GM13977 (cell line): ENCODE measurements at regions not wholly inside any gene's neighbourhood (a gene's known extent, or its start where the extent isn't known, plus 50 kb on each side); places are given as distances from the start of the nearest gene placed in this dataset.

ENCODE experiments used
- DNase-seq: peaks from one replicate; pipeline ENCODE4 v3.0.0; 2012; ENCODE audit warnings: low spot score
- CTCF ChIP-seq: IDR thresholded peaks from 2 replicates; pipeline ENCODE4 v1.5.1; 2012; ENCODE audit warnings: mild to moderate bottlenecking, control low read depth; ENCODE audit not compliant: insufficient read depth; ENCODE audit errors: extremely low read depth, missing control alignments
- in situ Hi-C: fragments of 300-500 bp; cut with MboI; formaldehyde crosslinking; loops from one replicate; pipeline ENCODE4 v1.12.0; 2022; ENCODE audit warnings: low sequenced_read_pairs, low pct_unique_long_range_greater_than_20kb, mixed read lengths, inconsistent platforms; ENCODE audit not compliant: unreplicated experiment

DNA sequence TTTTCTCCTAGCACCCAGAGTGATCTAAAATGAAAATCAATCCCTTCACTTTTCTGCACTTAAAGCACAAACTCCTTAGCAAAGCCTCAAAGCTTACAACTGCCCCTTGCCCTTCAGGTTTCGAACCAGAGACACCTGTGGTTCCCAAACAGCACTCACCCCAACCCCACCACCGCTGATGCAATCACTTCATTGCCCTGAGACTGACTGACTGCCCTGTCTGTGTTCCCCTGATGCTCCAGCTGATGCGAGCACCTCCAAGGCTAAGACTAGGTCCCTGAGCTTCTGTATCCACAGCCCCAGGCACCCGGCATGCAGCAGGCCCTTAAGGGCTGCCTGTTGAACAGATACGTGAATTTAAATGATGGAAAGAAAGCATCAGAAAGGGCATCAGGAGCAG is 127.3 kb downstream of the ZNF621 start:
- no peak for TF ChIP-seq CTCF
- DNase-seq: no peak
- in situ Hi-C loops: no loop called here

GRCh38 chr3:40653001-40653400 is 128.2 kb downstream of the ZNF621 start:
- no peak for TF ChIP-seq CTCF
- DNase-seq: no peak
- in situ Hi-C loops: no loop called here

- no peak for TF ChIP-seq CTCF
- in situ Hi-C loops: no loop called here
- DNase-seq: no peak
These were observed 129.1 kb downstream of the ZNF621 start for GRCh38 chr3:40653878-40654277.

- DNase-seq: no peak
- TF ChIP-seq CTCF: no peak
- in situ Hi-C loops: no loop called here
These were observed 130.8 kb downstream of the ZNF621 start for GRCh38 chr3:40655551-40655950.

DNA sequence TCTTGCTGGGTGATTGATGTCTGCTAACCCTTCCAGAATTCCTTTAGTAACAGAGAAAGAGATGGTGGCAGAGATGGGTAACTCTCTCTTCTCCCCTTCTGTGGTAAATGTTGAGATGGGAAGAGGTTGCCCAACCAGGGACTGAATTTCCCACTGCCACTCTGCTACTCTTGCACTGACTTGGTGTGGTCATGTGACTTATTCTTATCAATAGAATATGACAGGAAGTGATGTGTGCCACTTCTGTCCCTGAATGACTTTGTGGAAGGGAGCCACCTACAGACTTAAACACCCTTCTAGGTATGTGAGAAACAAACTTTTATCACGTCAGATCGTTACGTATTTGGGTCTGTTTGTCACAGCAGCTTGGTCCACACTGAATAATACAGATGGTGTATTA is 132.9 kb downstream of the ZNF621 start:
- DNase-seq: no peak
- in situ Hi-C loops: no loop called here
- TF ChIP-seq CTCF: no peak

- TF ChIP-seq CTCF: no peak
- in situ Hi-C loops: no loop called here
- no peak for DNase-seq
These were observed 133.5 kb downstream of the ZNF621 start for GRCh38 chr3:40658305-40658704.

DNA sequence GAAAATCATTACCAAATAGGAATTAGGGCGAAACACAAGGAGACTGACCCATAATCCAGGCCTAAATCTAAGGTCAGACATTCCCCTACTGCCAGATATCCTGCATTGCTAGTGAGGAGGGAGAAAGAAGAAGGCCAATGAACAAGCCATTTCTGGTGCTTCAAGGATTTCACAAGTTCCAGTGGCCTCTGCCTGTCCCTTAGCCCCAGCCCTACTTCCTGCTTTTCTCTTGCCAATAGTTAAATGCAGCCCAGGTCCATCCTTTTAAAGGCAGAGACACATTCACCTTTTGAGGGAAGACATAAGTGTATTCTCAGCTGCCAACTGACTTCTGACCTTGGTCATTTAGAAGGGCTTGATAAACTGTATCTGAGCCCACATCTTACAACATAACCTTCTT is 135.8 kb downstream of the ZNF621 start:
- in situ Hi-C loops: no loop called here
- DNase-seq: no peak
- TF ChIP-seq CTCF: no peak
